GM23248 (cell line): ENCODE measurements at regions not wholly inside any gene's neighbourhood (a gene's known extent, or its start where the extent isn't known, plus 50 kb on each side); places are given as distances from the start of the nearest gene placed in this dataset.

Source experiments
- DNase-seq: peaks from one replicate; pipeline ENCODE4 v3.0.0-alpha.2; 2015
- H2AFZ ChIP-seq: fragments of 200-600 bp; sonication (generic); 2 replicates; pipeline ENCODE4 v1.6.1; 2016; ENCODE audit warnings: antibody characterized with exemption
- H3F3A ChIP-seq: fragments of 200-600 bp; sonication (generic); 2 replicates; pipeline ENCODE4 v1.6.1; 2016; ENCODE audit warnings: mild to moderate bottlenecking, antibody characterized with exemption, mixed run types; ENCODE audit not compliant: insufficient read depth
- H3K27ac ChIP-seq: fragments of 200-600 bp; sonication (generic); 2 replicates; pipeline ENCODE4 v1.5.1; 2016; ENCODE audit warnings: mild to moderate bottlenecking
- H3K27me3 ChIP-seq: fragments of 200-600 bp; sonication (generic); replicated peaks from 2 replicates; pipeline ENCODE4 v1.6.1; 2016; ENCODE audit warnings: mild to moderate bottlenecking; ENCODE audit not compliant: insufficient read depth
- H3K36me3 ChIP-seq: fragments of 200-600 bp; sonication (generic); 2 replicates; pipeline ENCODE4 v1.6.1; 2016; ENCODE audit warnings: low read depth, mild to moderate bottlenecking
- H3K4me1 ChIP-seq: fragments of 200-600 bp; sonication (generic); 2 replicates; pipeline ENCODE4 v1.6.1; 2016; ENCODE audit warnings: mild to moderate bottlenecking; ENCODE audit not compliant: insufficient read depth
- H3K4me2 ChIP-seq: fragments of 200-600 bp; sonication (generic); one replicate; pipeline ENCODE4 v1.6.1; 2016; ENCODE audit warnings: mild to moderate bottlenecking; ENCODE audit not compliant: unreplicated experiment
- H3K4me3 ChIP-seq: fragments of 200-600 bp; sonication (generic); 2 replicates; pipeline ENCODE4 v1.5.1; 2016; ENCODE audit warnings: mild to moderate bottlenecking
- H3K79me2 ChIP-seq: fragments of 200-600 bp; sonication (generic); 2 replicates; pipeline ENCODE4 v1.6.1; 2016; ENCODE audit warnings: mild to moderate bottlenecking; ENCODE audit not compliant: insufficient read depth
- H3K9ac ChIP-seq: fragments of 200-600 bp; sonication (generic); 2 replicates; pipeline ENCODE4 v1.6.1; 2016; ENCODE audit warnings: mild to moderate bottlenecking
- H3K9me2 ChIP-seq: fragments of 200-600 bp; sonication (generic); 2 replicates; pipeline ENCODE4 v1.6.1; 2016; ENCODE audit warnings: mixed run types, mild to moderate bottlenecking, moderate library complexity; ENCODE audit not compliant: insufficient read depth
- H3K9me3 ChIP-seq: fragments of 200-600 bp; sonication (generic); one replicate; pipeline ENCODE4 v1.6.1; 2017; ENCODE audit warnings: low read depth
- H4K20me1 ChIP-seq: fragments of 200-600 bp; sonication (generic); 2 replicates; pipeline ENCODE4 v1.6.0; 2016; ENCODE audit not compliant: insufficient read depth
- EZH2 ChIP-seq: fragments of 200-600 bp; sonication (generic); IDR thresholded peaks from 2 replicates; pipeline ENCODE4 v1.6.1; 2018; ENCODE audit warnings: antibody characterized with exemption, mild to moderate bottlenecking; ENCODE audit not compliant: insufficient read depth, poor library complexity, severe bottlenecking
- EZH2phosphoT487 ChIP-seq: fragments of 200-600 bp; sonication (generic); IDR thresholded peaks from 2 replicates; pipeline ENCODE4 v1.6.1; 2018; ENCODE audit warnings: antibody characterized with exemption, moderate library complexity, mild to moderate bottlenecking, low read depth; ENCODE audit not compliant: insufficient read depth
- WGBS, 2 experiments: methylation state at CpG; one replicate each; pipeline ENCODE4 v1.1.6; 2015 to 2017; ENCODE audit warnings: low lambda C conversion rate in 2 of 2, low coverage in 1 of 2; ENCODE audit errors: missing lambda C conversion rate in 2 of 2; 5-methylcytosine and 5-hydroxymethylcytosine counted together
- in situ Hi-C: fragments of 300-500 bp; cut with MboI; formaldehyde crosslinking; loops from 2 replicates; pipeline ENCODE4 v1.15.0; 2020

GRCh38 chr4:96874657-96875056 lies 1034.8 kb downstream of the PDHA2 start:
- Histone ChIP-seq H3K4me1 (no peaks in the 10 kb centered on the region), H2AFZ (no peak overlapping the region), H3K4me2 (no peak overlapping the region), H3K9ac (no peak overlapping the region), H3K9me3 (no peaks in the 10 kb centered on the region), H3F3A (no peaks in the 10 kb centered on the region), H3K9me2 (no peaks in the 10 kb centered on the region), H3K79me2 (no peaks in the 10 kb centered on the region), H4K20me1 (no peaks in the 10 kb centered on the region), H3K36me3 (no peaks in the 10 kb centered on the region), H3K27me3 (no peaks in the 10 kb centered on the region), H3K27ac (no peak overlapping the region), H3K4me3 (no peak overlapping the region)
- in situ Hi-C loops: no loop called here
- no peak for DNase-seq
- TF ChIP-seq EZH2phosphoT487 (no peak), EZH2 (no peak)
- 0% methylated on average over 1 of the region's 1 CpG for WGBS, 2 experiments

- H3K9me2 ChIP-seq: no peaks in the 10 kb centered on the region
Measured at GRCh38 chr4:96879527-96879926, 1039.6 kb downstream of the PDHA2 start.

GRCh38 chr4:96887857-96888256 lies 1048.0 kb downstream of the PDHA2 start:
- no peaks in the 10 kb centered on the region for H3K4me1 ChIP-seq
- TF ChIP-seq EZH2phosphoT487: no peak
- no peak for TF ChIP-seq EZH2

More at GRCh38 chr4:96879527-96879926, 1039.6 kb downstream of the PDHA2 start:
- Histone ChIP-seq H3K4me3 (no peak overlapping the region), H3K9ac (no peak overlapping the region), H3K9me3 (no peaks in the 10 kb centered on the region), H3K27ac (no peak overlapping the region), H4K20me1 (no peaks in the 10 kb centered on the region), H3K4me1 (no peaks in the 10 kb centered on the region), H3K4me2 (no peak overlapping the region), H2AFZ (no peak overlapping the region), H3K36me3 (no peaks in the 10 kb centered on the region), H3K79me2 (no peaks in the 10 kb centered on the region), H3K27me3 (no peaks in the 10 kb centered on the region), H3F3A (no peaks in the 10 kb centered on the region)
- WGBS, 2 experiments: 0 to 5% methylated on average over 2 of the region's 2 CpGs
- in situ Hi-C loops: no loop called here
- TF ChIP-seq EZH2 (no peak), EZH2phosphoT487 (no peak)
- DNase-seq: no peak

GRCh38 chr4:96894621-96895020 lies 1054.7 kb downstream of the PDHA2 start:
- 7 to 8% methylated on average over 2 of the region's 2 CpGs for WGBS, 2 experiments
- Histone ChIP-seq H3K9me3 (no peaks in the 10 kb centered on the region), H3K27ac (no peak overlapping the region), H3K9ac (no peak overlapping the region), H2AFZ (no peak overlapping the region), H3K36me3 (no peaks in the 10 kb centered on the region), H3K79me2 (no peaks in the 10 kb centered on the region), H3K9me2 (no peaks in the 10 kb centered on the region), H4K20me1 (no peaks in the 10 kb centered on the region), H3F3A (no peaks in the 10 kb centered on the region), H3K4me3 (no peak overlapping the region), H3K27me3 (no peaks in the 10 kb centered on the region), H3K4me1 (no peaks in the 10 kb centered on the region), H3K4me2 (no peak overlapping the region)
- no peak for TF ChIP-seq EZH2phosphoT487
- no peak for TF ChIP-seq EZH2
- DNase-seq: no peak
- in situ Hi-C loops: no loop called here

More at GRCh38 chr4:96887857-96888256, 1048.0 kb downstream of the PDHA2 start:
- Histone ChIP-seq H3K79me2 (no peaks in the 10 kb centered on the region), H3K27me3 (no peaks in the 10 kb centered on the region), H3K9ac (no peak overlapping the region), H3K9me3 (no peaks in the 10 kb centered on the region), H2AFZ (no peak overlapping the region), H4K20me1 (no peaks in the 10 kb centered on the region), H3K4me3 (no peak overlapping the region), H3K36me3 (no peaks in the 10 kb centered on the region), H3F3A (no peaks in the 10 kb centered on the region), H3K4me2 (no peak overlapping the region), H3K9me2 (no peaks in the 10 kb centered on the region), H3K27ac (no peak overlapping the region)
- in situ Hi-C loops: no loop called here
- DNase-seq: no peak
- 7 to 10% methylated on average over 3 of the region's 3 CpGs for WGBS, 2 experiments

- H3K79me2 ChIP-seq: no peaks in the 10 kb centered on the region
- H3K9me2 ChIP-seq: no peaks in the 10 kb centered on the region
- no peak overlapping the region for H3K4me3 ChIP-seq
- 35 to 38% methylated on average over 1 of the region's 1 CpG for WGBS, 2 experiments
- no peaks in the 10 kb centered on the region for H3F3A ChIP-seq
- TF ChIP-seq EZH2 (no peak), EZH2phosphoT487 (no peak)
- H3K36me3 ChIP-seq: no peaks in the 10 kb centered on the region
- H2AFZ ChIP-seq: no peak overlapping the region
- H3K27me3 ChIP-seq: no peaks in the 10 kb centered on the region
- H3K27ac ChIP-seq: no peak overlapping the region
- no peak overlapping the region for H3K9ac ChIP-seq
- H4K20me1 ChIP-seq: no peaks in the 10 kb centered on the region
- no peak for DNase-seq
- H3K9me3 ChIP-seq: no peaks in the 10 kb centered on the region
- H3K4me2 ChIP-seq: no peak overlapping the region
- in situ Hi-C loops: no loop called here
- H3K4me1 ChIP-seq: no peaks in the 10 kb centered on the region
Measured at GRCh38 chr4:96895826-96896225, 1055.9 kb downstream of the PDHA2 start.
